SK-N-MC (cell line): ENCODE measurements at regions not wholly inside any gene's neighbourhood (a gene's known extent, or its start where the extent isn't known, plus 50 kb on each side); places are given as distances from the start of the nearest gene placed in this dataset.

Experiments
- EZH2 ChIP-seq: fragments of 200-600 bp; sonication (generic); IDR thresholded peaks from one replicate; pipeline ENCODE4 v1.6.1; 2017; ENCODE audit warnings: antibody characterized with exemption
- FOXP2 ChIP-seq: optimal IDR thresholded peaks from 2 replicates; pipeline ENCODE3; 2011; ENCODE audit warnings: mild to moderate bottlenecking, moderate library complexity; ENCODE audit not compliant: insufficient read depth; ENCODE audit errors: extremely low read length, control extremely low read depth
- POLR2AphosphoS5 ChIP-seq: IDR thresholded peaks from 2 replicates; pipeline ENCODE4 v1.6.1; 2012; ENCODE audit warnings: mild to moderate bottlenecking, low read depth, low read length, borderline replicate concordance

DNA sequence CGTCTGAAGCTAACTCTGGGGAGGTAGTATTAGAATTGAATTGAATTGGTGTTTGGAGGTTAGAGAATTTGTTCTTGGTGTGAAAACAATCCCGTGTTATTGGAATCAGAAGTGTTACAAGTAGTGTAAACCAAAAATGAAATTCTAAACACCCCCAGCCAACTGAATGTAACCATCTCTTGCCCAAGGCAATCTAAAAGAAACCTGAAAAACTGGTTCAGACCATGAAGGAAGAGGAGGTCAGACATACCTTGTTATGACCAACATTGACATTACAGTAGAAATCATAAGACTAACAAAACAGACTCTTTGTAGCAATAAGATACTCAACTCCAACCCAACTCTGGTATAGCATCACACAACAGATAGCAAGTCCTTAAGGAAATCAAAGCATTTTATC, 159.0 kb downstream of the TUSC1 start:
- TF ChIP-seq EZH2 = no peak
- TF ChIP-seq POLR2AphosphoS5 = no peak
- TF ChIP-seq FOXP2 = no peak
